CD4-positive, alpha-beta T cell (primary cell): ENCODE measurements at regions not wholly inside any gene's neighbourhood (a gene's known extent, or its start where the extent isn't known, plus 50 kb on each side); places are given as distances from the start of the nearest gene placed in this dataset.

Experiments
- ATAC-seq: fragments of 200-7000 bp; cut with Tn5 transposase; one replicate; pipeline ENCODE4 v1.10.0; 2022; ENCODE audit warnings: mild to moderate bottlenecking; ENCODE audit not compliant: poor library complexity
- CTCF ChIA-PET: fragments of 350-600 bp; sonication (Branson Sonifier 250); formaldehyde crosslinking; loops from one replicate; lab custom pipeline; 2021; ENCODE audit warnings: antibody characterized with exemption, inconsistent platforms; lab: Charles Lee
- POLR2A ChIA-PET: fragments of 350-600 bp; sonication (Branson Sonifier 250); formaldehyde crosslinking; loops from one replicate; lab custom pipeline; 2021; ENCODE audit warnings: antibody characterized with exemption, inconsistent platforms; lab: Charles Lee
- DNase-seq, 14 experiments: peaks; one replicate each; pipeline ENCODE4 v3.0.0-alpha.2; 2013 to 2020; ENCODE audit warnings: mixed read lengths in 2 of 14
- H3K27ac ChIP-seq, 2 donors: one replicate each; pipeline versions ENCODE4 v1.5.1 to v1.7.0; 2013; ENCODE audit warnings: low read length in 2 of 2, low read depth in 1 of 2, mild to moderate bottlenecking in 1 of 2
- H3K27me3 ChIP-seq, 2 experiments: 1 replicate in 1 of 2; 2 replicates in 1 of 2; pipeline versions ENCODE4 v1.6.1 to v1.7.0; 2013; ENCODE audit warnings: low read length in 2 of 2, control low read depth in 1 of 2, mild to moderate bottlenecking in 1 of 2, moderate library complexity in 1 of 2; ENCODE audit not compliant: insufficient read depth in 2 of 2, control insufficient read depth in 1 of 2
- H3K36me3 ChIP-seq: one replicate; pipeline ENCODE4 v1.6.1; 2013; ENCODE audit warnings: low read length, control low read depth; ENCODE audit not compliant: insufficient read depth
- H3K4me1 ChIP-seq: one replicate; pipeline ENCODE4 v1.6.1; 2013; ENCODE audit warnings: low read length, control low read depth; ENCODE audit not compliant: insufficient read depth
- H3K4me3 ChIP-seq: one replicate; pipeline ENCODE4 v1.5.1; 2013; ENCODE audit warnings: mild to moderate bottlenecking, low read length, moderate library complexity
- H3K9me3 ChIP-seq, 2 experiments: 1 replicate in 1 of 2; 2 replicates in 1 of 2; pipeline versions ENCODE4 v1.6.1 to v1.7.0; 2013; ENCODE audit warnings: low read length in 2 of 2, mild to moderate bottlenecking in 2 of 2, control low read depth in 1 of 2, moderate library complexity in 1 of 2; ENCODE audit not compliant: control insufficient read depth in 1 of 2, insufficient read depth in 1 of 2
- H3K27ac Mint-ChIP-seq: one replicate; pipeline ENCODE4 v1.8.0; 2020; ENCODE audit warnings: mixed read lengths
- H3K27me3 Mint-ChIP-seq: one replicate; pipeline ENCODE4 v1.8.0; 2021; ENCODE audit warnings: mixed read lengths
- H3K36me3 Mint-ChIP-seq: one replicate; pipeline ENCODE4 v1.8.0; 2021; ENCODE audit warnings: low read depth, mixed read lengths
- H3K4me1 Mint-ChIP-seq: one replicate; pipeline ENCODE4 v1.8.0; 2021; ENCODE audit warnings: low read depth, mixed read lengths
- H3K4me3 Mint-ChIP-seq: one replicate; pipeline ENCODE4 v1.8.0; 2020; ENCODE audit warnings: mild to moderate bottlenecking, mixed read lengths
- H3K9me3 Mint-ChIP-seq: one replicate; pipeline ENCODE4 v1.8.0; 2020; ENCODE audit warnings: mixed read lengths
- CTCF ChIP-seq: fragments of 200-600 bp; IDR thresholded peaks from one replicate; pipeline ENCODE4 v1.8.0; 2022; ENCODE audit warnings: antibody characterized with exemption, mild to moderate bottlenecking
- intact Hi-C, 2 experiments: fragments of 100-400 bp; cut with DNase I in 1 of 2; cut with micrococcal nuclease in 1 of 2; formaldehyde crosslinking; loops; one replicate each; pipeline versions ENCODE4 v1.15.1 to v1.9.0; 2023 to 2025; cut with DNase I, micrococcal nuclease

- no peaks in the 10 kb centered on the region for H3K27me3 Mint-ChIP-seq
- no peaks in the 10 kb centered on the region for H3K36me3 Mint-ChIP-seq
- no peaks in the 10 kb centered on the region for H3K4me1 ChIP-seq
- ATAC-seq: no peak
- no peaks in the 10 kb centered on the region for H3K4me1 Mint-ChIP-seq
- H3K36me3 ChIP-seq: no peaks in the 10 kb centered on the region
- no peak overlapping the region for H3K4me3 ChIP-seq
- no peak for TF ChIP-seq CTCF
- intact Hi-C loops: no loop called here
- no peak overlapping the region for H3K4me3 Mint-ChIP-seq
- H3K9me3 ChIP-seq: peaks cover 6 to 51% of the 10 kb centered on the region in 2 experiments
- peaks cover 6% of the 10 kb centered on the region for H3K9me3 Mint-ChIP-seq
- ChIA-PET POLR2A (no interaction called here), CTCF (no interaction called here)
- no peak overlapping the region for H3K27ac Mint-ChIP-seq
- H3K27ac ChIP-seq: no peak overlapping the region
- DNase-seq: no peak
- no peaks in the 10 kb centered on the region for H3K27me3 ChIP-seq
Observed at GRCh38 chr13:19062801-19063200, 118.8 kb downstream of the TUBA3C start.

- CTCF ChIA-PET: no interaction called here
- H3K4me3 Mint-ChIP-seq: no peak overlapping the region
- intact Hi-C loops: no loop called here
- no peaks in the 10 kb centered on the region for H3K27me3 Mint-ChIP-seq
- POLR2A ChIA-PET: no interaction called here
- Histone ChIP-seq H3K4me3 (no peak overlapping the region), H3K4me1 (no peaks in the 10 kb centered on the region), H3K27ac (no peak overlapping the region), H3K27me3 (no peaks in the 10 kb centered on the region), H3K9me3 (peaks cover 6 to 54% of the 10 kb centered on the region in 2 experiments), H3K36me3 (no peaks in the 10 kb centered on the region)
- DNase-seq: no peak
- no peak for ATAC-seq
- no peaks in the 10 kb centered on the region for H3K36me3 Mint-ChIP-seq
- no peaks in the 10 kb centered on the region for H3K4me1 Mint-ChIP-seq
- TF ChIP-seq CTCF: no peak
- peaks cover 6% of the 10 kb centered on the region for H3K9me3 Mint-ChIP-seq
- no peak overlapping the region for H3K27ac Mint-ChIP-seq
Observed at GRCh38 chr13:19062019-19062646, 119.5 kb downstream of the TUBA3C start.

GRCh38 chr13:19061278-19061677 lies 120.3 kb downstream of the TUBA3C start:
- no peak for TF ChIP-seq CTCF

More at GRCh38 chr13:19061278-19061677, 120.3 kb downstream of the TUBA3C start:
- H3K36me3 Mint-ChIP-seq: no peaks in the 10 kb centered on the region
- intact Hi-C loops: no loop called here
- CTCF ChIA-PET: no interaction called here
- H3K27ac Mint-ChIP-seq: no peak overlapping the region
- no peak for ATAC-seq
- H3K4me1 Mint-ChIP-seq: no peaks in the 10 kb centered on the region
- H3K9me3 Mint-ChIP-seq: peaks cover 5% of the 10 kb centered on the region
- H3K9me3 ChIP-seq: peaks cover 6 to 62% of the 10 kb centered on the region in 2 experiments
- H3K27me3 Mint-ChIP-seq: no peaks in the 10 kb centered on the region
- H3K36me3 ChIP-seq: no peaks in the 10 kb centered on the region
- POLR2A ChIA-PET: no interaction called here
- H3K27ac ChIP-seq: no peak overlapping the region
- H3K4me3 Mint-ChIP-seq: no peak overlapping the region
- DNase-seq: no peak
- H3K4me1 ChIP-seq: no peaks in the 10 kb centered on the region
- H3K27me3 ChIP-seq: no peaks in the 10 kb centered on the region
- no peak overlapping the region for H3K4me3 ChIP-seq
